Body of pancreas (tissue), 4 donors: ENCODE measurements at regions not wholly inside any gene's neighbourhood (a gene's known extent, or its start where the extent isn't known, plus 50 kb on each side); places are given as distances from the start of the nearest gene placed in this dataset.

ENCODE experiments used
- POLR2A ChIP-seq, 3 donors: fragments of 450-650 bp; IDR thresholded peaks; one replicate each; pipeline ENCODE4 v1.6.1; 2016; ENCODE audit warnings: antibody characterized with exemption in 3 of 3, mild to moderate bottlenecking in 2 of 3
- TF ChIP-seq, protein P1 (sequence below), 7 experiments: fragments of 450-650 bp in 4 of 7; fragments of 200-600 bp in 3 of 7; sonication (generic) in 3 of 7; IDR thresholded peaks; one replicate each; pipeline ENCODE4 v1.5.1; 2016 to 2019; ENCODE audit warnings: antibody characterized with exemption in 7 of 7

- TF ChIP-seq, protein P1, sequence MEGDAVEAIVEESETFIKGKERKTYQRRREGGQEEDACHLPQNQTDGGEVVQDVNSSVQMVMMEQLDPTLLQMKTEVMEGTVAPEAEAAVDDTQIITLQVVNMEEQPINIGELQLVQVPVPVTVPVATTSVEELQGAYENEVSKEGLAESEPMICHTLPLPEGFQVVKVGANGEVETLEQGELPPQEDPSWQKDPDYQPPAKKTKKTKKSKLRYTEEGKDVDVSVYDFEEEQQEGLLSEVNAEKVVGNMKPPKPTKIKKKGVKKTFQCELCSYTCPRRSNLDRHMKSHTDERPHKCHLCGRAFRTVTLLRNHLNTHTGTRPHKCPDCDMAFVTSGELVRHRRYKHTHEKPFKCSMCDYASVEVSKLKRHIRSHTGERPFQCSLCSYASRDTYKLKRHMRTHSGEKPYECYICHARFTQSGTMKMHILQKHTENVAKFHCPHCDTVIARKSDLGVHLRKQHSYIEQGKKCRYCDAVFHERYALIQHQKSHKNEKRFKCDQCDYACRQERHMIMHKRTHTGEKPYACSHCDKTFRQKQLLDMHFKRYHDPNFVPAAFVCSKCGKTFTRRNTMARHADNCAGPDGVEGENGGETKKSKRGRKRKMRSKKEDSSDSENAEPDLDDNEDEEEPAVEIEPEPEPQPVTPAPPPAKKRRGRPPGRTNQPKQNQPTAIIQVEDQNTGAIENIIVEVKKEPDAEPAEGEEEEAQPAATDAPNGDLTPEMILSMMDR (IDR thresholded peaks at IDR 0.05): no peak
- TF ChIP-seq POLR2A (IDR thresholded peaks at IDR 0.05): no peak
Observed at GRCh38 chr13:34879851-34880250, 62.2 kb upstream of the NBEA start.
